Heart left ventricle (tissue), 16 donors: ENCODE measurements at regions not wholly inside any gene's neighbourhood (a gene's known extent, or its start where the extent isn't known, plus 50 kb on each side); places are given as distances from the start of the nearest gene placed in this dataset.
"Not testable (repeated sequence)": the region's sequence is repeated elsewhere in the genome, so short reads cannot be mapped to it uniquely, and the experiment has no call there.

ENCODE experiments used
- ATAC-seq, 4 donors: fragments of 200-7000 bp; cut with Tn5 transposase; one replicate each; pipeline ENCODE4 v1.9.1; 2020 to 2022; ENCODE audit warnings: moderate library complexity in 4 of 4, mild to moderate bottlenecking in 3 of 4, moderate number of reproducible peaks in 1 of 4
- DNase-seq, 5 donors: peaks; one replicate each; pipeline ENCODE4 v3.0.0-alpha.2; 2020
- H3K27ac ChIP-seq, 12 donors: fragments of 200-600 bp; sonication (generic) in 4 of 12; one replicate each; pipeline versions ENCODE4 v1.5.0 to v1.8.0; 2016 to 2022; ENCODE audit warnings: mild to moderate bottlenecking in 2 of 12
- H3K27me3 ChIP-seq, 9 donors: fragments of 200-600 bp; sonication (generic) in 2 of 9; one replicate each; pipeline versions ENCODE4 v1.5.1 to v1.8.0; 2016 to 2022; ENCODE audit warnings: mild to moderate bottlenecking in 3 of 9
- H3K36me3 ChIP-seq, 9 donors: fragments of 200-600 bp; sonication (generic) in 2 of 9; one replicate each; pipeline versions ENCODE4 v1.5.0 to v1.8.0; 2018 to 2022; ENCODE audit warnings: mild to moderate bottlenecking in 2 of 9
- H3K4me1 ChIP-seq, 12 donors: fragments of 200-600 bp; sonication (generic) in 4 of 12; one replicate each; pipeline versions ENCODE4 v1.5.0 to v1.8.0; 2016 to 2022; ENCODE audit warnings: mild to moderate bottlenecking in 3 of 12
- H3K4me3 ChIP-seq, 12 donors: fragments of 200-600 bp; sonication (generic) in 4 of 12; one replicate each; pipeline versions ENCODE4 v1.5.0 to v1.8.0; 2017 to 2022; ENCODE audit warnings: mild to moderate bottlenecking in 9 of 12, moderate library complexity in 4 of 12
- H3K9me3 ChIP-seq, 12 donors: fragments of 200-600 bp; sonication (generic) in 4 of 12; one replicate each; pipeline versions ENCODE4 v1.5.0 to v1.8.0; 2016 to 2022; ENCODE audit warnings: mild to moderate bottlenecking in 1 of 12
- POLR2A ChIP-seq, 2 donors: fragments of 450-650 bp; IDR thresholded peaks; one replicate each; pipeline ENCODE4 v1.6.1; 2017; ENCODE audit warnings: antibody characterized with exemption in 2 of 2, mild to moderate bottlenecking in 2 of 2, moderate library complexity in 2 of 2
- WGBS, 4 donors: extraction: QIAGEN DNeasy Blood & Tissue Kit in 2 of 4; methylation state at CpG; one replicate each; pipeline versions ENCODE4 v1.1.5 to v1.1.7; 2013 to 2018; 5-methylcytosine and 5-hydroxymethylcytosine counted together
- intact Hi-C, 10 donors: fragments of 100-400 bp; cut with DNase I; formaldehyde crosslinking; loops; one replicate each; pipeline versions ENCODE4 v1.11.1 to v1.14.2; 2022
- TF ChIP-seq, protein P1 (sequence below), 12 donors: fragments of 200-600 bp; sonication (generic) in 4 of 12; IDR thresholded peaks; one replicate each; pipeline versions ENCODE4 v1.5.0 to v1.8.0; 2018 to 2022; ENCODE audit warnings: antibody characterized with exemption in 12 of 12, mild to moderate bottlenecking in 5 of 12
- donor health status: ischemic (EF 13 %, LVEDD 7.1; RV severe dilation, severe dysfunction).
- donor health status: healthy with polysubstance abuse.
- donor health status: DM: no; HTN: yes; CAD: no.
- donor health status: DM: no; HTN: no; CAD: no.
- donor health status: ischemic (EF 25% LVEDD 6.9; RV normal size, moderate dysfunction).
- donor health status: ischemic (EF 25% LVEDD 5.7; RV mildly dilated, moderate dysfunction).
- donor health status: healthy.
- donor health status: DM: yes; HTN: yes; CAD: no.
- donor health status: ischemic (EF 35%, LVEDD 5.7; RV mildly dilated, moderate dysfunction).
- donor health status: nonischemic (EF 11% LVEDD 7.7; RV severe dilation, severe dysfunction).
- donor health status: DM: yes; HTN: yes; CAD: no.
- donor health status: PGD.
- donor health status: ischemic (EF 29% LVEDD 5.4; RV normal size, mild dysfunction).
- donor health status: nonischemic (EF 23%, LVEDD 6.1; RV moderate dilation, normal function).

DNA sequence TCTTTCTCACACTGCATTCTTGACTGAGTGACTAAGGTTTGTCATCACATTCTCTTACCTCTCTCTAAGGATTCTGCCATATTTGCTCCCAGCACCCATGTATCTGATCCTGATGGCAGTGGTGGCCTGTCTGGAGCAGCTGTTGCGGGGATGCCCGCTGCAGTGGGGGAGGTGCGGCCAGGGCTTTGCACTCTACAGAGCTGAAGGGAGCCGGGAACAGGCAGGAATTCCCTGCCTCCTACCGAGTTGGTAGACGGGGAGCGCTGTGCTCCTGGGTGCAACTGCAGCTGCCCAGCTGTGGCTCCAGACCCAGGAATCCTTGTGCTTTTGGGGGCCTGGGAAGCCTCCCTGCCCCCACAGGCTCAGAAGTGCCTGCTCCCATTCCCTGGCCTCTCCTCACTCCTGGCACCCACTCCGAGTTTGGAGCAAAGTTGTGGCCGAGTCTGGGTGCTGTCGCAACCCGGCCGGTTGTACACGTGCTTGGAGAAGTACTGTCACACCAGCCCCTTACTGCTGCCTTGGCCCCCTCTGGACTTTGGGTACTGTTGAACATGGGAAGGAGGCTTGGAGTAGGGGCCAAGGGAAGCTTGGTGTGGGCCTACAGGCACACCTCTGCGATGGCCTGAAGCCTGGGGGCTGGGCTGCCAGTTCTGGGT, 106.9 kb upstream of the OR4E1 start:
- WGBS, 4 donors: 57 to 80% (median 74%) methylated on average over 6 to 14 of the region's 14 CpGs
- H3K36me3 ChIP-seq: no peaks in the 10 kb centered on the region
- H3K27ac ChIP-seq: no peak overlapping the region
- H3K4me1 ChIP-seq: no peaks in the 10 kb centered on the region
- H3K27me3 ChIP-seq: peaks cover 0 to 5% (median 0%) of the 10 kb centered on the region in 9 donors
- no peak for DNase-seq
- H3K4me3 ChIP-seq: no peak overlapping the region
- no peaks in the 10 kb centered on the region for H3K9me3 ChIP-seq
- TF ChIP-seq POLR2A (IDR thresholded peaks at IDR 0.05): no peak
- TF ChIP-seq, protein P1, sequence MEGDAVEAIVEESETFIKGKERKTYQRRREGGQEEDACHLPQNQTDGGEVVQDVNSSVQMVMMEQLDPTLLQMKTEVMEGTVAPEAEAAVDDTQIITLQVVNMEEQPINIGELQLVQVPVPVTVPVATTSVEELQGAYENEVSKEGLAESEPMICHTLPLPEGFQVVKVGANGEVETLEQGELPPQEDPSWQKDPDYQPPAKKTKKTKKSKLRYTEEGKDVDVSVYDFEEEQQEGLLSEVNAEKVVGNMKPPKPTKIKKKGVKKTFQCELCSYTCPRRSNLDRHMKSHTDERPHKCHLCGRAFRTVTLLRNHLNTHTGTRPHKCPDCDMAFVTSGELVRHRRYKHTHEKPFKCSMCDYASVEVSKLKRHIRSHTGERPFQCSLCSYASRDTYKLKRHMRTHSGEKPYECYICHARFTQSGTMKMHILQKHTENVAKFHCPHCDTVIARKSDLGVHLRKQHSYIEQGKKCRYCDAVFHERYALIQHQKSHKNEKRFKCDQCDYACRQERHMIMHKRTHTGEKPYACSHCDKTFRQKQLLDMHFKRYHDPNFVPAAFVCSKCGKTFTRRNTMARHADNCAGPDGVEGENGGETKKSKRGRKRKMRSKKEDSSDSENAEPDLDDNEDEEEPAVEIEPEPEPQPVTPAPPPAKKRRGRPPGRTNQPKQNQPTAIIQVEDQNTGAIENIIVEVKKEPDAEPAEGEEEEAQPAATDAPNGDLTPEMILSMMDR (IDR thresholded peaks at IDR 0.05): no peak
- intact Hi-C loops: no loop called here
- no peak for ATAC-seq

DNA sequence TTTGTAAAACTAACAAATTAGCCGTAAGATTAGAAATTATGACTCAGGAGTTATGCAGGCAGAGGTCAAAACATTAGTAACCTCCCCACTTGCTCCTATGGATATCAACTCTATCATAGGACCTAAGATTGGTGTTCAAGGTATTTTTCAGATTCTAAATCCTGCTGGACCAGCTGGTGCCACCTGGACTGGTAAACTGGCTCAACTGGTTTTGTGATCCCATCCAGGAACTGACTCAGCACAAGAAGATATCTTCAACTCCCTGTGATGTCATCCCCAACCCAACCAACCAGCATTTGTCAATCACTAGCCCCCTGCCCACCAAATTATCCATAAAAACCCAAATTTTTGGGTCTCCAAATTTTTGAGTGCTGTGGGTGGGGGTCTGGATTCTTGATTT, 98.1 kb upstream of the OR4E1 start:
- ATAC-seq: no peak
- Histone ChIP-seq H3K27me3 (peaks cover 0 to 8% (median 0%) of the 10 kb centered on the region in 9 donors), H3K27ac (no peak overlapping the region), H3K36me3 (no peaks in the 10 kb centered on the region), H3K9me3 (no peaks in the 10 kb centered on the region), H3K4me1 (no peaks in the 10 kb centered on the region), H3K4me3 (no peak overlapping the region)
- TF ChIP-seq, protein P1 (IDR thresholded peaks at IDR 0.05): no peak
- no peak for TF ChIP-seq POLR2A (IDR thresholded peaks at IDR 0.05)
- no peak for DNase-seq
- intact Hi-C loops: no loop called here
- 76 to 92% (median 86%) methylated on average over 1 of the region's 1 CpG for WGBS, 4 donors

DNA sequence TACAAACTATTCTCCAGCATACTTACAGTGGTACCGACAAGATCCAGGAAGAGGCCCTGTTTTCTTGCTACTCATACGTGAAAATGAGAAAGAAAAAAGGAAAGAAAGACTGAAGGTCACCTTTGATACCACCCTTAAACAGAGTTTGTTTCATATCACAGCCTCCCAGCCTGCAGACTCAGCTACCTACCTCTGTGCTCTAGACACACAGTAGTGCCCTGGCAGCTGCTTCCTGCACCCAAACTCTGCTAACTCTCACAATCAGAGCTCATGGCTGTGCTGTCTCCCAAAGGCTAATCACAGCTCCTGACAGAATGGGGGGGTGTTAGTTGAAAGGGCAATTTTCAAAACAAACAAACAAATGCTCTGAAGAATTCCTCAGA, 95.2 kb upstream of the OR4E1 start:
- no peak overlapping the region for H3K27ac ChIP-seq
- H3K36me3 ChIP-seq: no peaks in the 10 kb centered on the region
- intact Hi-C loops: no loop called here
- no peaks in the 10 kb centered on the region for H3K27me3 ChIP-seq
- DNase-seq: no peak
- 48 to 69% (median 64%) methylated on average over 2 of the region's 2 CpGs for WGBS, 4 donors
- peaks cover 0 to 4% (median 0%) of the 10 kb centered on the region in 12 donors for H3K9me3 ChIP-seq
- TF ChIP-seq POLR2A (IDR thresholded peaks at IDR 0.05): no peak
- TF ChIP-seq, protein P1 (IDR thresholded peaks at IDR 0.05): no peak
- H3K4me1 ChIP-seq: no peaks in the 10 kb centered on the region
- H3K4me3 ChIP-seq: no peak overlapping the region
- no peak for ATAC-seq

DNA sequence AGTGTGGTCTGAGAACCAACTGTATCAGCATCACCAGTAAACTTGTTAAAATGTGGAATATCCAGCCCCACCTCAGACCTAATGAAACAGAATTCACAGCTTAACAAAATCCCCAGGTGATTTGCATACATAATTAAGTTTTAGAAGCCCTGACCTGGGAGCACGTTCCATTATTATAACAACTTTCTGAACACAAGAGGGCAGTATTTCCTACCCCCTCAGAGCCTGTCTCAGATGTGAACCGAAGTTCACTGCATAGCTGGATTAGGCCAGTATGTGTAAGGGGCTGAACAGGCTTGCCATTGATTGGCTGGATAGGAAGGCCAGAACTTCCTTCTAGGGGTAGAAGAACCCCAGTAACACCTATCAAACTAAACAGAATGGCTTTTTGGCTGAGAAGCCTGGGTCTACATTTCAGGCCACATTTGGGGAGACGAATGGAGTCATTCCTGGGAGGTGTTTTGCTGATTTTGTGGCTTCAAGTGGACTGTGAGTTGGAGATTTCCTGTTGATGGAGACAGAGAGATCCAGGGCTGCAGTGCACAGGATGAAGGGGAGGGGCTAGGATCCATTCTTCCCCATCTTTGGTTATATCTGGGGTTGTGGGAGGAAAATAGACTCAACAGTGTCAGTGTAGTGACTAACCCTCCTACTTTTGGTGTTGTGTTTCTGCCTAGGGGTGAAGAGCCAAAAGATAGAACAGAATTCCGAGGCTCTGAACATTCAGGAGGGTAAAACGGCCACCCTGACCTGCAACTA, 94.7 kb upstream of the OR4E1 start:
- intact Hi-C loops: no loop called here
- 39 to 45% (median 44%) methylated on average over 5 of the region's 5 CpGs for WGBS, 4 donors
- DNase-seq (no peak), ATAC-seq (no peak)
- TF ChIP-seq, protein P1 (IDR thresholded peaks at IDR 0.05): peak in 7 of 12 donors; percentile 4 to 34 (median 17)
- TF ChIP-seq POLR2A (IDR thresholded peaks at IDR 0.05): no peak
- Histone ChIP-seq H3K36me3 (no peaks in the 10 kb centered on the region), H3K27ac (no peak overlapping the region), H3K9me3 (peaks cover 0 to 4% (median 0%) of the 10 kb centered on the region in 12 donors), H3K27me3 (no peaks in the 10 kb centered on the region), H3K4me1 (no peaks in the 10 kb centered on the region), H3K4me3 (no peak overlapping the region)

DNA sequence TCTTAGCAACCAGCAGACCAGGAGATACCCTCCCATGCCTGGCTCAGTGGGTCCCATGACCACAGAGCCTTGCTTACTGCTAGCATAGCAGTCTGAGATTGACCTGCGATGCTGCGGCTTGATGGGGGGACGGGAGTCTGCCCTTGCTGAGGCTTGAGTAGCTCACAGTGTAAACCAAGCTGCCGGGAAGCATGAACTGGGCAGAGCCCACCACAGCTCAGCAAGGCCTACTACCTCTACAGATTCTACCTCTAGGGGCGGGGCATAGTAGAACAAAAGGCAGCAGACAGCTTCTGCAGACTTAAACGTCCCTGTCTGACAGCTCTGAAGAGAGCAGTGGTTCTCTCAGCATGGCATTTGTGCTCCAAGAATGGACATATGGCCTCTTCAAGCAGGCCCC, 86.7 kb upstream of the OR4E1 start:
- intact Hi-C loops, H3K9me3 ChIP-seq, H3K4me1 ChIP-seq, ATAC-seq, H3K36me3 ChIP-seq, H3K4me3 ChIP-seq, H3K27me3 ChIP-seq, DNase-seq, H3K27ac ChIP-seq: not testable (repeated sequence)
- 43 to 70% (median 64%) methylated on average over 4 to 6 of the region's 6 CpGs for WGBS, 4 donors
